SU-DHL-6 (cell line): ENCODE measurements at regions not wholly inside any gene's neighbourhood (a gene's known extent, or its start where the extent isn't known, plus 50 kb on each side); places are given as distances from the start of the nearest gene placed in this dataset.

Source experiments
- CTCF ChIP-seq: fragments of 200-600 bp; sonication (generic); IDR thresholded peaks from one replicate; pipeline ENCODE4 v1.5.1; 2017; ENCODE audit warnings: antibody characterized with exemption, mild to moderate bottlenecking, low read length, moderate library complexity; ENCODE audit not compliant: insufficient read depth, poor library complexity, severe bottlenecking
- EZH2phosphoT487 ChIP-seq: fragments of 200-600 bp; sonication (generic), shearing (Covaris generic); conservative IDR thresholded peaks from 2 replicates; pipeline ENCODE4 v1.6.1; 2018; ENCODE audit warnings: mild to moderate bottlenecking, antibody characterized with exemption, low read length, moderate library complexity, mixed read lengths

GRCh38 chrX:20350596-20350995 lies 83.9 kb upstream of the RPS6KA3 start:
- TF ChIP-seq CTCF (no peak), EZH2phosphoT487 (no peak)
